Aorta (tissue), 5 donors: ENCODE measurements at regions not wholly inside any gene's neighbourhood (a gene's known extent, or its start where the extent isn't known, plus 50 kb on each side); places are given as distances from the start of the nearest gene placed in this dataset.

ENCODE experiments used
- ATAC-seq: fragments of 200-7000 bp; cut with Tn5 transposase; one replicate; pipeline ENCODE4 v1.9.1; 2022; ENCODE audit warnings: moderate library complexity; ENCODE audit not compliant: low FRiP score
- DNase-seq, 2 donors: peaks; one replicate each; pipeline ENCODE4 v3.0.0-alpha.2; 2020
- H3K27ac ChIP-seq, 2 donors: one replicate each; pipeline ENCODE4 v1.5.1; 2013; ENCODE audit warnings: low read length in 2 of 2, mild to moderate bottlenecking in 2 of 2, moderate library complexity in 2 of 2, control low read depth in 1 of 2, inconsistent platforms in 1 of 2, low read depth in 1 of 2
- H3K27me3 ChIP-seq, 2 donors: one replicate each; pipeline ENCODE4 v1.6.1; 2013; ENCODE audit warnings: control low read depth in 1 of 2, low read length in 1 of 2, mild to moderate bottlenecking in 1 of 2, moderate library complexity in 1 of 2; ENCODE audit not compliant: insufficient read depth in 2 of 2, control insufficient read depth in 1 of 2
- H3K36me3 ChIP-seq, 2 donors: one replicate each; pipeline ENCODE4 v1.6.1; 2013; ENCODE audit warnings: control low read depth in 1 of 2, low read length in 1 of 2, mild to moderate bottlenecking in 1 of 2; ENCODE audit not compliant: insufficient read depth in 2 of 2, control insufficient read depth in 1 of 2
- H3K4me1 ChIP-seq, 2 donors: one replicate each; pipeline ENCODE4 v1.6.1; 2013; ENCODE audit warnings: low read length in 2 of 2, control low read depth in 1 of 2, mild to moderate bottlenecking in 1 of 2, moderate library complexity in 1 of 2; ENCODE audit not compliant: insufficient read depth in 2 of 2, control insufficient read depth in 1 of 2
- H3K4me3 ChIP-seq, 2 donors: one replicate each; pipeline ENCODE4 v1.5.1; 2013; ENCODE audit warnings: low read length in 2 of 2, control low read depth in 1 of 2, mild to moderate bottlenecking in 1 of 2
- H3K9me3 ChIP-seq: one replicate; pipeline ENCODE4 v1.6.1; 2013; ENCODE audit warnings: mild to moderate bottlenecking, low read length; ENCODE audit not compliant: control insufficient read depth
- WGBS, 2 donors: extraction: QIAGEN DNeasy Blood & Tissue Kit; methylation state at CpG; one replicate each; pipeline ENCODE4 v1.1.7; 2013; 5-methylcytosine and 5-hydroxymethylcytosine counted together
- intact Hi-C, 2 donors: fragments of 100-400 bp; cut with DNase I; formaldehyde crosslinking; loops; one replicate each; pipeline versions ENCODE4 v1.14.2 to v1.15.0; 2022
- donor health status: healthy with polysubstance abuse.
- donor health status: Bipolar disorder and iron deficiency.
- donor health status: DM: no; HTN: no; CAD: no.
- donor health status: DM: no; HTN: no; CAD: no.
- donor health status: DM: yes; HTN: yes; CAD: no.

DNA sequence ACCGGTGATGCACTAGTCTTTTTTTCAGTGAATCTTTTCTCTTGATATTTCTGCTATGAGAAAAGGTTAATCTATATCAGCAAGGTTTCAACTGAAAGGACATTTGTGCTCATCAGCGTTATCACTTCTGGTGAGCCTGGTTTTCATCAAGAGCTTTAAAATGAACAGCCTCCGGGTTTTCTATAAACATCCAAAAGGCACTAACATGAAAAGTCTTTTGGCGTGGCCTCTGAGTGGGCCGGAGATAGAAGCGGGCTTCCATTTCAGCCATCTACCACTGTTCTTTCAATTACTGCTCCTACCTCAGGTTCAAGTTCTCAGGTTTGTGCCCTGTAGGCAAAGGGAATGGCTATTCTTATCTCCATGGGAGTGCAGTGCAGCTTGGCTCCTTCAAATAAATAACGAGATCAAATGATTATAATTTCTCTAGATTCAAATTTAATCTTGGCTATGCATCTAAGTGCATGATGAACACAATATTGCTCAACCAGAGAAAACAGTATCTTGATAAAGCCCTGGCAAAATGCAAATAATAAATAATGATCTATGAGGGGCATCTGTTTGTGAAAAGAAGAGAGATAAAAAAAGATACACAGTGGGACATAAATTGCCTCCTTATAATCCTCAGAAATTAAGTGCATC lies 314.8 kb downstream of the CDH2 start:
- Histone ChIP-seq H3K4me3 (no peak overlapping the region), H3K9me3 (no peaks in the 10 kb centered on the region), H3K36me3 (no peaks in the 10 kb centered on the region), H3K27ac (no peak overlapping the region), H3K4me1 (no peaks in the 10 kb centered on the region), H3K27me3 (no peaks in the 10 kb centered on the region)
- ATAC-seq (no peak), DNase-seq (no peak)
- intact Hi-C loops = no loop called here
- WGBS, 2 donors = 86 to 94% methylated on average over 7 of the region's 7 CpGs

DNA sequence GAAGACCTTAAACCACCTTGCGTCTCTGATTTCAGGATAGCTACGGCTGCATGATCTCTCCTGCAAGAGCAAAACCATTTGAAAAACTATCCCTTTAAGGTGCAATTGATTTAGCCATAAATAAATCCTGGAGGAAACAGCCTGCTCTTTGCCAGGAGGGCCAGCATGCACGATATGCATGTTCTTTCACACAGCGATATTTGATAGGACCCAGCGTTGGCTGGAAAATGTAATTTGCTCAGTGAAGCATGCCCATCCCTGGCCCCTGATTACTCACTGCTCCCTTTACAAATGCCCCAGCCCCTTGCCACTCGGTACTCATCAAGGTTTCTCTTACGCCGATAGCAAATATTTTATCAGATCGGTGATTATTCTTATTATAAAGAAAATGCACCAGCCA lies 315.4 kb downstream of the CDH2 start:
- no peak overlapping the region for H3K4me3 ChIP-seq
- no peaks in the 10 kb centered on the region for H3K27me3 ChIP-seq
- ATAC-seq (no peak), DNase-seq (no peak)
- 78 to 85% methylated on average over 9 of the region's 9 CpGs for WGBS, 2 donors
- no peaks in the 10 kb centered on the region for H3K9me3 ChIP-seq
- no peak overlapping the region for H3K27ac ChIP-seq
- no peaks in the 10 kb centered on the region for H3K36me3 ChIP-seq
- H3K4me1 ChIP-seq = no peaks in the 10 kb centered on the region
- intact Hi-C loops = no loop called here

DNA sequence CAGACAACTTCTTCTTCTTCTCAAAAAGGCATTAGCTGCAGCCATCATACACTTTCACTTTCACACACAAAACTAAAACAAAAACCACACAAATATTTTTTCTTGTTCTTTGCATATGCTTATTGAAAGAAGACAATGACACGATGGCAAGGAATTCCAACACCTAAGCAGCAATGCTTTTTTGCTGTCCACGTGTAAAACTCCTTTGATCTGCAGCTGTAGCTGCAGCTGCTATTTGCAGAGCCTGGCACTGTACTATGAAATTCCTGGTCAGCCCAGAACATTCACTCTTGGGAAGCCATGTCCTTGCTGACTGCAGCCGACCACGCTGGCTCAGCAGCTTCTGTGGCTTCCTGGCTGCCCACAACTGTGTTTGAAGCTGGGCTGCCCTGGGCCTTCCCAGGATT lies 316.2 kb downstream of the CDH2 start:
- intact Hi-C loops = no loop called here
- 24 to 30% methylated on average over 4 of the region's 4 CpGs for whole genome bisulfite sequencing, 2 donors
- H3K4me1 ChIP-seq = no peaks in the 10 kb centered on the region
- H3K27ac ChIP-seq = no peak overlapping the region
- no peaks in the 10 kb centered on the region for H3K27me3 ChIP-seq
- DNase-seq (no peak), ATAC-seq (no peak)
- H3K4me3 ChIP-seq = no peak overlapping the region
- H3K9me3 ChIP-seq = no peaks in the 10 kb centered on the region
- H3K36me3 ChIP-seq = no peaks in the 10 kb centered on the region

DNA sequence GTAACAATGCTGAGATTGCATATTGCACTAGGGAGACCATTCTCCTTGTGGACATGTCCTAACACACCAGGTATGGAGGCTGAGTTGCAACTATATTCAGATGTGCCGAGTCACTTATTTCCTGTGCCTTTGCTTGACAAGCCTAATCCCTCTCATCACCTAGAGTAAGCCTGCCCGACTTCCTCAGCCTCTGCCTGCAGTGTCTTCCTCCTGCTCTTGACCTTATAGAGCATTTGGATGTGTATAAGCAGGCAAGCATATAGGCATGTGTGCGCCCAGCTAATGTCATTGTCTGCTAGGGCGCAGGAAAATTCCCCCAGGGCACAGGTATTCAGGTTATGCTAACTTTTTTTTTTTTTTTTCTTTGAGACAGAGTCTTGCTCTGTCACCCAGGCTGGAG lies 316.9 kb downstream of the CDH2 start:
- Histone ChIP-seq H3K27ac (no peak overlapping the region), H3K4me1 (no peaks in the 10 kb centered on the region), H3K27me3 (no peaks in the 10 kb centered on the region), H3K9me3 (no peaks in the 10 kb centered on the region), H3K36me3 (no peaks in the 10 kb centered on the region), H3K4me3 (no peak overlapping the region)
- DNase-seq (no peak), ATAC-seq (no peak)
- intact Hi-C loops = no loop called here
- 71 to 74% methylated on average over 4 of the region's 4 CpGs for WGBS, 2 donors

- no peaks in the 10 kb centered on the region for H3K27me3 ChIP-seq
- no peak overlapping the region for H3K4me3 ChIP-seq
- no peak for DNase-seq
- H3K9me3 ChIP-seq = no peaks in the 10 kb centered on the region
- no peak overlapping the region for H3K27ac ChIP-seq
- no peak for ATAC-seq
- 92 to 95% methylated on average over 1 of the region's 1 CpG for WGBS, 2 donors
- no peaks in the 10 kb centered on the region for H3K4me1 ChIP-seq
- intact Hi-C loops = no loop called here
- H3K36me3 ChIP-seq = no peaks in the 10 kb centered on the region
These were observed 320.1 kb downstream of the CDH2 start for GRCh38 chr18:27856820-27857219.

DNA sequence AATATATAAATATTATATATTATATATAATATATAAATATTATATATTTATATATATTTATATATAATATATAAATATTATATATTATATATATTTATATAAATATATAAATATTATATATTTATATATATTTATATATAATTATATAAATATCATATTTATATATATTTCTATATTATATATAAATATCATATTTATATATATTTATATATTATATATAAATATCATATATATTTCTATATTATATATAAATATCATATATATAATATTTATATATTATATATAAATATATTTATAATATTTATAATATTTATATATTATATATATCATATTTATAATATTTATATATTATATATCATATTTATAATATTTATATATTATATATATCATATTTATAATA lies 321.4 kb downstream of the CDH2 start:
- intact Hi-C loops = no loop called here
- H3K27ac ChIP-seq = no peak overlapping the region
- H3K27me3 ChIP-seq = no peaks in the 10 kb centered on the region
- no peaks in the 10 kb centered on the region for H3K36me3 ChIP-seq
- no peaks in the 10 kb centered on the region for H3K4me1 ChIP-seq
- H3K4me3 ChIP-seq = no peak overlapping the region
- no peak for DNase-seq
- ATAC-seq = no peak
- H3K9me3 ChIP-seq = no peaks in the 10 kb centered on the region

GRCh38 chr18:27854631-27855030 lies 322.3 kb downstream of the CDH2 start:
- Histone ChIP-seq H3K27me3 (no peaks in the 10 kb centered on the region), H3K9me3 (no peaks in the 10 kb centered on the region), H3K4me1 (no peaks in the 10 kb centered on the region), H3K4me3 (no peak overlapping the region), H3K27ac (no peak overlapping the region), H3K36me3 (no peaks in the 10 kb centered on the region)
- ATAC-seq = no peak
- no peak for DNase-seq
- 93 to 94% methylated on average over 1 of the region's 1 CpG for WGBS, 2 donors
- intact Hi-C loops = no loop called here

DNA sequence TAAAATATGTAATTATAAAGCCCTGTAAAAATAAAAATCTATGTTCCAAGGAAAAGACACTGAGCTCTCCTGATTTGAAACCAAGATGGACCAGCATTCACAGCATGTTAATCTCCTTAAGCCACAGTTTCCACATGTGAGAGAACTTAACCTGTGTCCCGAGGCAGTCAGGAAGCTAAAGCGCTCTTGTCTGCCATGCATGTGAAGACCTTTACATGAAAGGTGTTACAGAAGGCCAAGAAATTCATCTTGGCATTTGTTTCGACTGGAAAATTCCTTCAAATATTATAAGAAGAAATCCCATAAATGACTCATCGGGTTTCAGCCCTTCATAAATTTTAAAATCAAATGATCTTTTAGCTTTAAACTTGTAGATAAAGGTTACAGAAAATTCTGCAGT lies 328.6 kb downstream of the CDH2 start:
- Histone ChIP-seq H3K4me3 (no peak overlapping the region), H3K36me3 (no peaks in the 10 kb centered on the region), H3K4me1 (no peaks in the 10 kb centered on the region), H3K27me3 (no peaks in the 10 kb centered on the region), H3K27ac (no peak overlapping the region), H3K9me3 (no peaks in the 10 kb centered on the region)
- intact Hi-C loops = no loop called here
- WGBS, 2 donors = 77 to 85% methylated on average over 4 of the region's 4 CpGs
- DNase-seq = no peak
- no peak for ATAC-seq

- intact Hi-C loops = no loop called here
- Histone ChIP-seq H3K27me3 (no peaks in the 10 kb centered on the region), H3K36me3 (no peaks in the 10 kb centered on the region), H3K27ac (no peak overlapping the region), H3K9me3 (no peaks in the 10 kb centered on the region), H3K4me1 (no peaks in the 10 kb centered on the region), H3K4me3 (no peak overlapping the region)
- no peak for ATAC-seq
- no peak for DNase-seq
- WGBS, 2 donors = 44 to 49% methylated on average over 4 of the region's 4 CpGs
These were observed 329.5 kb downstream of the CDH2 start for GRCh38 chr18:27847412-27847811.
